Uterus (tissue), 2 donors: ENCODE measurements at regions not wholly inside any gene's neighbourhood (a gene's known extent, or its start where the extent isn't known, plus 50 kb on each side); places are given as distances from the start of the nearest gene placed in this dataset.

Experiments used
- POLR2A ChIP-seq, 2 donors: fragments of 450-650 bp; IDR thresholded peaks; one replicate each; pipeline ENCODE4 v1.6.1; 2016; ENCODE audit warnings: antibody characterized with exemption in 2 of 2, mild to moderate bottlenecking in 1 of 2, moderate library complexity in 1 of 2
- TF ChIP-seq, protein P1 (sequence below), 4 experiments: fragments of 200-600 bp in 2 of 4; fragments of 450-650 bp in 2 of 4; sonication (generic) in 2 of 4; IDR thresholded peaks; one replicate each; pipeline ENCODE4 v1.5.1; 2016 to 2019; ENCODE audit warnings: antibody characterized with exemption in 4 of 4, mild to moderate bottlenecking in 2 of 4, moderate library complexity in 1 of 4

DNA sequence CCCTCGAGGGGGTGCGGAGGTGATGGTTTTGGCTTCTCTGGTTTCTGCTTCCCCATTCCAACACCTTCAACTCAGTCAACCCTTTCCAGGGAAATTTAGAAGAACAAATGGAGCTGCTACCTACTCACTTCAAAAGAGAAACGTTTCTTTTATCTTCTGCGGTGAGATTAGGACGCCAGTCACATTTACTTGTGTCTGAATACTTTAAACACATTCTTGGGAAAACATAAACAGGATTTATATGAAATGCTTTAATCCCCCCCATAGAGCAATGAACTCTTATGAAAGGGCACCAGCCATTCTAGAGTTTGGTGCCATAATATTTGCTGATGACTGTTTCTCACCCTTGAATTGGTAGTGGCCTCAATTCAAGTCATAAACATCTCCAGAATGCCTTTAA is 253.2 kb upstream of the APCDD1 start:
- TF ChIP-seq, protein P1, sequence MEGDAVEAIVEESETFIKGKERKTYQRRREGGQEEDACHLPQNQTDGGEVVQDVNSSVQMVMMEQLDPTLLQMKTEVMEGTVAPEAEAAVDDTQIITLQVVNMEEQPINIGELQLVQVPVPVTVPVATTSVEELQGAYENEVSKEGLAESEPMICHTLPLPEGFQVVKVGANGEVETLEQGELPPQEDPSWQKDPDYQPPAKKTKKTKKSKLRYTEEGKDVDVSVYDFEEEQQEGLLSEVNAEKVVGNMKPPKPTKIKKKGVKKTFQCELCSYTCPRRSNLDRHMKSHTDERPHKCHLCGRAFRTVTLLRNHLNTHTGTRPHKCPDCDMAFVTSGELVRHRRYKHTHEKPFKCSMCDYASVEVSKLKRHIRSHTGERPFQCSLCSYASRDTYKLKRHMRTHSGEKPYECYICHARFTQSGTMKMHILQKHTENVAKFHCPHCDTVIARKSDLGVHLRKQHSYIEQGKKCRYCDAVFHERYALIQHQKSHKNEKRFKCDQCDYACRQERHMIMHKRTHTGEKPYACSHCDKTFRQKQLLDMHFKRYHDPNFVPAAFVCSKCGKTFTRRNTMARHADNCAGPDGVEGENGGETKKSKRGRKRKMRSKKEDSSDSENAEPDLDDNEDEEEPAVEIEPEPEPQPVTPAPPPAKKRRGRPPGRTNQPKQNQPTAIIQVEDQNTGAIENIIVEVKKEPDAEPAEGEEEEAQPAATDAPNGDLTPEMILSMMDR (IDR thresholded peaks at IDR 0.05) = no peak
- no peak for TF ChIP-seq POLR2A (IDR thresholded peaks at IDR 0.05)
